ENCODE measurements at regions not wholly inside any gene's neighbourhood (a gene's known extent, or its start where the extent isn't known, plus 50 kb on each side); places are given as distances from the start of the nearest gene placed in this dataset.

DNA sequence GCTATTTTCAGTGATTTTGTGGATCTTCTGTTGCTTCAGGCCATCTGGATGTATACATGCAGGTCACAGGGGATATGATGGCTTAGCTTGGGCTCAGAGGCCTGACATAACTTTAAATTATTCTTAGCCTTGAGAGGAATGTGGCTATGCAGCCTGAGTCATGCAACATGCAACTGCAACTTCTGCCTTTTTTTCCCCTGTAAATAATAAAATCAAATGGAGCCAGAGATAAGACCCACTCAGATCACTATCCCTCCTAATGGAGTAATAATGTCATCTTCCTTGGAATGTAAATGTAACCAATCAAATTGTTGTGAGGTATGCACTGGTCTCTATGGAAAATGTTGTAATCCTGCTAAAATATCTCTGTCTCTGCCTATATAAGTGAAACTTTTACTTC is 54.9 kb downstream of the MAGEB17 start:
- TF ChIP-seq POLR2AphosphoS5 (IDR thresholded peaks at IDR 0.05; ENCODE audit: low read depth, low read length): no peak
- TF ChIP-seq, protein P1, sequence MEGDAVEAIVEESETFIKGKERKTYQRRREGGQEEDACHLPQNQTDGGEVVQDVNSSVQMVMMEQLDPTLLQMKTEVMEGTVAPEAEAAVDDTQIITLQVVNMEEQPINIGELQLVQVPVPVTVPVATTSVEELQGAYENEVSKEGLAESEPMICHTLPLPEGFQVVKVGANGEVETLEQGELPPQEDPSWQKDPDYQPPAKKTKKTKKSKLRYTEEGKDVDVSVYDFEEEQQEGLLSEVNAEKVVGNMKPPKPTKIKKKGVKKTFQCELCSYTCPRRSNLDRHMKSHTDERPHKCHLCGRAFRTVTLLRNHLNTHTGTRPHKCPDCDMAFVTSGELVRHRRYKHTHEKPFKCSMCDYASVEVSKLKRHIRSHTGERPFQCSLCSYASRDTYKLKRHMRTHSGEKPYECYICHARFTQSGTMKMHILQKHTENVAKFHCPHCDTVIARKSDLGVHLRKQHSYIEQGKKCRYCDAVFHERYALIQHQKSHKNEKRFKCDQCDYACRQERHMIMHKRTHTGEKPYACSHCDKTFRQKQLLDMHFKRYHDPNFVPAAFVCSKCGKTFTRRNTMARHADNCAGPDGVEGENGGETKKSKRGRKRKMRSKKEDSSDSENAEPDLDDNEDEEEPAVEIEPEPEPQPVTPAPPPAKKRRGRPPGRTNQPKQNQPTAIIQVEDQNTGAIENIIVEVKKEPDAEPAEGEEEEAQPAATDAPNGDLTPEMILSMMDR (IDR thresholded peaks at IDR 0.05): no peak
- no peak for TF ChIP-seq TCF7L2 (IDR thresholded peaks at IDR 0.05; ENCODE audit: low read depth, low read length)
- no peak for TF ChIP-seq SIN3A (IDR thresholded peaks at IDR 0.05; ENCODE audit: borderline replicate concordance, insufficient read depth, low read depth, low read length)
- no peak for TF ChIP-seq REST (IDR thresholded peaks at IDR 0.05; ENCODE audit: insufficient read depth in 1 of 2, low read depth in 2 of 2, low read length in 1 of 2)
- in situ Hi-C loops (cut with HindIII; ENCODE audit: low pct_unique_long_range_greater_than_20kb, low sequenced_read_pairs): no loop called here

DNA sequence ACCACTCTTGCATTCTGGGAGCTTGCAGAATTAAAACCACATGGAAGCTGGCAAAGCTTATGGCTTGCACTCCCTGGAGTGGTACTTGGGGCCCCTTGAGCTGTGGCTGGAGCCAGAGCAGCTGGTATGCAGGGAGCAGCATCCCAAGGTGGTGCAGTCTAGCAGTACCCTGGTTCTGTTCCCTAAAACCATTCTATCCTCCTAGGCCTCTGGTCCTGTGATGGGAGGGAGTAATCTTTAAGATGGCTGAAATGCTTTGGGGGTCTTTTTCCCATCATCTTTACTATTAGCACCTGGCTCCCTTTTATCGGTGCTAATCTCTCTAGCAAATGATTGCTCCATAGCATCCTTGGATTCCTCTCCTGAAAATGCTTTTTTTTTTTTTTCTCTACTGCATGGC is 56.1 kb downstream of the MAGEB17 start:
- DNase-seq (ENCODE audit: low read depth, low spot score) (no peak), ATAC-seq (no peak)
- Histone ChIP-seq H3K36me3 (ENCODE audit: control insufficient read depth, insufficient read depth, low read length) (no peaks in the 10 kb centered on the region), H3K27me3 (ENCODE audit: control insufficient read depth, insufficient read depth, low read length) (no peaks in the 10 kb centered on the region), H3K4me3 (ENCODE audit: low read depth in 2 of 2, low read length in 2 of 2) (no peak overlapping the region), H3K9me3 (ENCODE audit: control insufficient read depth, insufficient read depth, low read depth, low read length) (no peaks in the 10 kb centered on the region), H3K4me1 (ENCODE audit: control insufficient read depth, insufficient read depth, low read length) (no peaks in the 10 kb centered on the region), H3K27ac (ENCODE audit: low read length) (no peak overlapping the region)
- CTCF ChIA-PET: no interaction called here
- intact Hi-C loops (cut with micrococcal nuclease; ENCODE audit: unreplicated experiment): no loop called here
- in situ Hi-C loops (cut with HindIII; ENCODE audit: low pct_unique_long_range_greater_than_20kb, low sequenced_read_pairs): no loop called here
- BruUV-seq (replicated peaks): no TSS peak
- TF ChIP-seq REST (IDR thresholded peaks at IDR 0.05; ENCODE audit: insufficient read depth in 1 of 2, low read depth in 2 of 2, low read length in 1 of 2) (no peak), SIN3A (IDR thresholded peaks at IDR 0.05; ENCODE audit: borderline replicate concordance, insufficient read depth, low read depth, low read length) (no peak), TCF7L2 (IDR thresholded peaks at IDR 0.05; ENCODE audit: low read depth, low read length) (no peak), POLR2AphosphoS5 (IDR thresholded peaks at IDR 0.05; ENCODE audit: low read depth, low read length) (no peak)
- TF ChIP-seq, protein P1 (IDR thresholded peaks at IDR 0.05): no peak
- POLR2A ChIA-PET: no interaction called here

More for the DNA sequence above, 54.9 kb downstream of the MAGEB17 start:
- no peak overlapping the region for H3K27ac ChIP-seq (ENCODE audit: low read length)
- DNase-seq (ENCODE audit: low read depth, low spot score) (no peak), ATAC-seq (no peak)
- no peaks in the 10 kb centered on the region for H3K36me3 ChIP-seq (ENCODE audit: control insufficient read depth, insufficient read depth, low read length)
- no peaks in the 10 kb centered on the region for H3K27me3 ChIP-seq (ENCODE audit: control insufficient read depth, insufficient read depth, low read length)
- CTCF ChIA-PET: no interaction called here
- BruUV-seq (replicated peaks): no TSS peak
- no peaks in the 10 kb centered on the region for H3K4me1 ChIP-seq (ENCODE audit: control insufficient read depth, insufficient read depth, low read length)
- no peak overlapping the region for H3K4me3 ChIP-seq (ENCODE audit: low read depth in 2 of 2, low read length in 2 of 2)
- POLR2A ChIA-PET: no interaction called here
- H3K9me3 ChIP-seq (ENCODE audit: control insufficient read depth, insufficient read depth, low read depth, low read length): no peaks in the 10 kb centered on the region
- intact Hi-C loops (cut with micrococcal nuclease; ENCODE audit: unreplicated experiment): no loop called here
